Lung (tissue), 11 donors: ENCODE measurements at regions not wholly inside any gene's neighbourhood (a gene's known extent, or its start where the extent isn't known, plus 50 kb on each side); places are given as distances from the start of the nearest gene placed in this dataset.

Experiments used
- ATAC-seq: fragments of 200-7000 bp; cut with Tn5 transposase; one replicate; pipeline ENCODE4 v1.9.1; 2020; ENCODE audit warnings: moderate number of reproducible peaks; ENCODE audit not compliant: insufficient read depth, low FRiP score
- DNase-seq, 3 donors: peaks; one replicate each; pipeline ENCODE4 v3.0.0-alpha.2; 2013 to 2017
- H3K27ac ChIP-seq, 2 donors: one replicate each; pipeline ENCODE4 v1.5.1; 2013; ENCODE audit warnings: mild to moderate bottlenecking in 2 of 2, moderate library complexity in 2 of 2, control low read depth in 1 of 2, inconsistent platforms in 1 of 2, low read depth in 1 of 2, low read length in 1 of 2
- H3K27me3 ChIP-seq, 3 donors: one replicate each; pipeline ENCODE4 v1.5.1; 2013; ENCODE audit warnings: low read length in 2 of 3; ENCODE audit not compliant: control insufficient read depth in 3 of 3, insufficient read depth in 3 of 3
- H3K36me3 ChIP-seq, 4 donors: one replicate each; pipeline ENCODE4 v1.5.1; 2013; ENCODE audit warnings: low read length in 4 of 4, mild to moderate bottlenecking in 1 of 4, moderate library complexity in 1 of 4; ENCODE audit not compliant: control insufficient read depth in 4 of 4, insufficient read depth in 4 of 4
- H3K4me1 ChIP-seq, 5 donors: one replicate each; pipeline ENCODE4 v1.5.1; 2013; ENCODE audit warnings: low read length in 5 of 5, mild to moderate bottlenecking in 2 of 5, moderate library complexity in 1 of 5; ENCODE audit not compliant: control insufficient read depth in 5 of 5, insufficient read depth in 5 of 5
- H3K4me3 ChIP-seq: one replicate; pipeline ENCODE4 v1.5.1; 2013; ENCODE audit warnings: mild to moderate bottlenecking, control low read depth, moderate library complexity
- H3K9ac ChIP-seq, 2 donors: one replicate each; pipeline ENCODE4 v1.5.1; 2013; ENCODE audit warnings: low read length in 2 of 2, control low read depth in 1 of 2; ENCODE audit not compliant: insufficient read depth in 1 of 2
- H3K9me3 ChIP-seq, 4 donors: one replicate each; pipeline ENCODE4 v1.5.1; 2013; ENCODE audit warnings: low read length in 3 of 4, mild to moderate bottlenecking in 1 of 4, moderate library complexity in 1 of 4; ENCODE audit not compliant: control insufficient read depth in 4 of 4, insufficient read depth in 3 of 4
- WGBS, 2 donors: extraction: QIAGEN DNeasy Blood & Tissue Kit; methylation state at CpG; one replicate each; pipeline ENCODE4 v1.1.7; 2013; 5-methylcytosine and 5-hydroxymethylcytosine counted together
- TF ChIP-seq, protein P1 (sequence below): IDR thresholded peaks from 2 replicates; pipeline ENCODE4 v1.5.1; 2012; ENCODE audit warnings: mild to moderate bottlenecking; ENCODE audit errors: control extremely low read depth, extremely low read depth
- donor health status: control.
- donor health status: control.
- donor health status: Bipolar disorder and iron deficiency.
- donor health status: healthy.
- donor health status: DM: yes; HTN: yes; CAD: no.

DNA sequence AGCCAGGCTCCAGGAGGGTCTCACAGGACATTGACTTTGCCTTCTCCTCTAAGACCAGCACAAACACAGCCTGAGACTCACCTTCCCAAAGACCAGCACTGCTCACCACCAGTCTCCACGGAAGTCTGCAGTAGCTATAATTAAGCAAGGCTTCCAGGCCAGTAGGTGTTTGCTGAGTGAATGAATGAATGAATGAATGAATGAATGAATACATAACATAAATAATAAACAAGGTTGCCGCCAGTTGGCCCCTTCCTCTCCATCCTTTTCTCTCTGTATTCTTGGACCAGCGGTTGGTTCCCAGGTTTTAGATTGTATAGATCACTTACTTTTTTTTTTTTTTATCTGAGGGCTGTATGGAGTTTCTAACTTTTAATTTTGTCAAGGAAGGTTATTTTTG is 222.4 kb upstream of the ID2 start:
- Histone ChIP-seq H3K27me3 (peaks cover 0 to 8% (median 4%) of the 10 kb centered on the region in 3 donors), H3K4me3 (no peak overlapping the region), H3K4me1 (peaks cover 0 to 23% (median 11%) of the 10 kb centered on the region in 5 donors), H3K9me3 (no peaks in the 10 kb centered on the region), H3K36me3 (no peaks in the 10 kb centered on the region), H3K27ac (no peak overlapping the region), H3K9ac (no peak overlapping the region)
- ATAC-seq: no peak
- TF ChIP-seq, protein P1, sequence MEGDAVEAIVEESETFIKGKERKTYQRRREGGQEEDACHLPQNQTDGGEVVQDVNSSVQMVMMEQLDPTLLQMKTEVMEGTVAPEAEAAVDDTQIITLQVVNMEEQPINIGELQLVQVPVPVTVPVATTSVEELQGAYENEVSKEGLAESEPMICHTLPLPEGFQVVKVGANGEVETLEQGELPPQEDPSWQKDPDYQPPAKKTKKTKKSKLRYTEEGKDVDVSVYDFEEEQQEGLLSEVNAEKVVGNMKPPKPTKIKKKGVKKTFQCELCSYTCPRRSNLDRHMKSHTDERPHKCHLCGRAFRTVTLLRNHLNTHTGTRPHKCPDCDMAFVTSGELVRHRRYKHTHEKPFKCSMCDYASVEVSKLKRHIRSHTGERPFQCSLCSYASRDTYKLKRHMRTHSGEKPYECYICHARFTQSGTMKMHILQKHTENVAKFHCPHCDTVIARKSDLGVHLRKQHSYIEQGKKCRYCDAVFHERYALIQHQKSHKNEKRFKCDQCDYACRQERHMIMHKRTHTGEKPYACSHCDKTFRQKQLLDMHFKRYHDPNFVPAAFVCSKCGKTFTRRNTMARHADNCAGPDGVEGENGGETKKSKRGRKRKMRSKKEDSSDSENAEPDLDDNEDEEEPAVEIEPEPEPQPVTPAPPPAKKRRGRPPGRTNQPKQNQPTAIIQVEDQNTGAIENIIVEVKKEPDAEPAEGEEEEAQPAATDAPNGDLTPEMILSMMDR: no peak
- DNase-seq: no peak
- 98 to 99% methylated on average over 3 of the region's 3 CpGs for WGBS, 2 donors

DNA sequence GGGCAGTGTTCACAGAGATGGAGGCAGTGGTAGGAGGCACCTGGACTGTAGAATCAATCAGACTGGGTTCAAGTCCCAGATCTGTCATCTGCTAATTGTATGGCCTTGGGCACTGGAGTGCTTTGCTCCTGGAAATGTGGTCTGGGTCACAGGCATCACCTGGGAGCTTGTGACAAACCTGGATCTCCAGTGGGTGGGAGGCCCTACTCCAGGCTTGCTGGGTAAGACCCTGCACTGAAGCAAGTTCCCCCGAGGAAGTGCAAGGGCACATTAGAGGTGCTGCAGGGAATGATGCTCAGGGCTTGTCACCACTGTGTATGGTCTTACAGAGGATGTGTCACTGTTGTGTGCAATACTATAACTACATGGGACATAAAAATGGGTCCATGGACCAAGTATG is 220.5 kb upstream of the ID2 start:
- DNase-seq (no peak), ATAC-seq (no peak)
- Histone ChIP-seq H3K27me3 (peaks cover 0 to 8% (median 4%) of the 10 kb centered on the region in 3 donors), H3K4me1 (peaks cover 0 to 11% (median 6%) of the 10 kb centered on the region in 5 donors), H3K4me3 (no peak overlapping the region), H3K27ac (no peak overlapping the region), H3K9ac (no peak overlapping the region), H3K9me3 (no peaks in the 10 kb centered on the region), H3K36me3 (no peaks in the 10 kb centered on the region)
- 89 to 99% methylated on average over 1 of the region's 1 CpG for WGBS, 2 donors
- TF ChIP-seq, protein P1: no peak

DNA sequence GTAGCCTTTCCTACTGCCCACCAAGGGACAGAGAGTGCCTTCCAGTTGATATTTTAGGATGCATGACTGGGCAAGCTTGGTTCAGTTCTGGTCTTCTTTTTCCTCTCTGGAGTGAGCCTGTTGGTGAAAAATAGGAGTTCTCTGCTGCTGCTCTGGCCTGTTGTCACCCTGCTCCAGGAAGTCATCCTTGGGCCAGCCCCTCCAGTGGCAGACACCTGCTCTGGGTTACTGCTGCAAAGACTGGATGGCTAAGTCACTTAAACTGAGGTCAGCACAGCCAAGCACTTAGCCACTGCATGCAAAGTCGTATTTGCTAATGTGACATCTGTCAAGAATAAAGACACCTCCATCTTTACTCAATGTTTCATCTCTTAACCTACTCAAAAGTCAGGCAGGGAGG is 219.6 kb upstream of the ID2 start:
- no peak overlapping the region for H3K27ac ChIP-seq
- peaks cover 0 to 7% (median 3%) of the 10 kb centered on the region in 5 donors for H3K4me1 ChIP-seq
- no peak for DNase-seq
- 82 to 87% methylated on average over 1 of the region's 1 CpG for WGBS, 2 donors
- H3K36me3 ChIP-seq: no peaks in the 10 kb centered on the region
- no peak overlapping the region for H3K4me3 ChIP-seq
- no peak for ATAC-seq
- TF ChIP-seq, protein P1: no peak
- no peak overlapping the region for H3K9ac ChIP-seq
- H3K27me3 ChIP-seq: peaks cover 0 to 8% (median 4%) of the 10 kb centered on the region in 3 donors
- H3K9me3 ChIP-seq: no peaks in the 10 kb centered on the region
